IMR-90 (cell line): ENCODE measurements at regions not wholly inside any gene's neighbourhood (a gene's known extent, or its start where the extent isn't known, plus 50 kb on each side); places are given as distances from the start of the nearest gene placed in this dataset.

Source experiments
- ATAC-seq: fragments of 200-7000 bp; cut with Tn5 transposase; 2 replicates; pipeline ENCODE4 v1.9.1; 2020; ENCODE audit warnings: low read depth, mild to moderate bottlenecking, moderate library complexity
- BruUV-seq: library from RNA; stranded (reverse); fragments of 400-500 nt; replicated peaks from 2 replicates; lab custom pipeline; 2021; lab: Mats Ljungman, UMichigan
- CTCF ChIA-PET: fragments of 300-600 bp; formaldehyde crosslinking; extraction: SDS; loops from one replicate; lab custom pipeline; 2021; ENCODE audit warnings: antibody characterized with exemption; lab: Yijun Ruan, JAX
- POLR2A ChIA-PET: fragments of 300-600 bp; sonication (Branson Sonifier 250); formaldehyde crosslinking; loops from one replicate; lab custom pipeline; 2022; ENCODE audit warnings: antibody characterized with exemption; ENCODE audit not compliant: unreplicated experiment; lab: Charles Lee
- DNase-seq: peaks from one replicate; pipeline ENCODE4 v3.0.0; 2013
- H2AFZ ChIP-seq: replicated peaks from 2 replicates; pipeline ENCODE3; 2013; ENCODE audit warnings: low read length, mild to moderate bottlenecking; ENCODE audit not compliant: poor library complexity
- H2AK5ac ChIP-seq: 2 replicates; pipeline ENCODE4 v1.6.1; 2013; ENCODE audit warnings: low read depth, low read length, inconsistent platforms
- H2AK9ac ChIP-seq: replicated peaks from 2 replicates; pipeline ENCODE3; 2013; ENCODE audit warnings: mild to moderate bottlenecking, low read depth, low read length, moderate library complexity; ENCODE audit not compliant: poor library complexity
- H2BK120ac ChIP-seq: 2 replicates; pipeline ENCODE4 v1.6.1; 2013; ENCODE audit warnings: low read depth, low read length, inconsistent platforms
- H2BK15ac ChIP-seq: 3 replicates; pipeline ENCODE4 v1.6.1; 2013; ENCODE audit warnings: low read depth, low read length, inconsistent platforms
- H2BK20ac ChIP-seq: 2 replicates; pipeline ENCODE4 v1.6.1; 2013; ENCODE audit warnings: low read depth, mild to moderate bottlenecking, inconsistent platforms, low read length, moderate library complexity
- H2BK5ac ChIP-seq: 2 replicates; pipeline ENCODE4 v1.6.1; 2013; ENCODE audit warnings: mild to moderate bottlenecking, low read depth, low read length, inconsistent platforms; ENCODE audit not compliant: poor library complexity, severe bottlenecking
- H3K14ac ChIP-seq: replicated peaks from 2 replicates; pipeline ENCODE4 v1.6.1; 2013; ENCODE audit warnings: low read depth, low read length, inconsistent platforms
- H3K18ac ChIP-seq: 2 replicates; pipeline ENCODE4 v1.6.1; 2013; ENCODE audit warnings: low read depth, low read length, control low read depth
- H3K23ac ChIP-seq: 2 replicates; pipeline ENCODE4 v1.6.1; 2013; ENCODE audit warnings: low read depth, low read length, inconsistent platforms
- H3K27ac ChIP-seq: 2 replicates; pipeline ENCODE4 v1.5.1; 2013; ENCODE audit warnings: mild to moderate bottlenecking, control low read depth, low read length; ENCODE audit not compliant: insufficient read depth
- H3K27me3 ChIP-seq: 2 replicates; pipeline ENCODE4 v1.6.1; 2013; ENCODE audit warnings: low read length; ENCODE audit not compliant: control insufficient read depth, insufficient read depth
- H3K36me3 ChIP-seq: 2 replicates; pipeline ENCODE4 v1.6.1; 2013; ENCODE audit warnings: low read length, mixed read lengths; ENCODE audit not compliant: control insufficient read depth, insufficient read depth
- H3K4ac ChIP-seq: 2 replicates; pipeline ENCODE4 v1.6.1; 2013; ENCODE audit warnings: low read depth, low read length, inconsistent platforms
- H3K4me1 ChIP-seq: 2 replicates; pipeline ENCODE4 v1.6.1; 2013; ENCODE audit warnings: low read length, mixed read lengths; ENCODE audit not compliant: control insufficient read depth, insufficient read depth
- H3K4me2 ChIP-seq: 2 replicates; pipeline ENCODE4 v1.6.1; 2013; ENCODE audit warnings: low read depth, mild to moderate bottlenecking, control low read depth, low read length, moderate library complexity
- H3K4me3 ChIP-seq: 2 replicates; pipeline ENCODE4 v1.5.1; 2013; ENCODE audit warnings: low read depth, mild to moderate bottlenecking, control low read depth, low read length, moderate library complexity; ENCODE audit not compliant: insufficient read depth
- H3K56ac ChIP-seq: 2 replicates; pipeline ENCODE4 v1.6.1; 2013; ENCODE audit warnings: low read length, inconsistent platforms; ENCODE audit not compliant: insufficient read depth; ENCODE audit errors: extremely low read depth
- H3K79me1 ChIP-seq, 2 experiments: 2 replicates each; pipeline ENCODE4 v1.6.1; 2013; ENCODE audit warnings: low read length in 2 of 2, inconsistent platforms in 1 of 2, low read depth in 1 of 2
- H3K9ac ChIP-seq: 2 replicates; pipeline ENCODE4 v1.6.1; 2013; ENCODE audit warnings: low read depth, low read length, control low read depth
- H3K9me1 ChIP-seq: 2 replicates; pipeline ENCODE4 v1.6.1; 2013; ENCODE audit warnings: low read length, inconsistent platforms; ENCODE audit not compliant: insufficient read depth
- H3K9me3 ChIP-seq: 2 replicates; pipeline ENCODE4 v1.6.1; 2013; ENCODE audit warnings: low read length; ENCODE audit not compliant: control insufficient read depth, insufficient read depth
- H4K20me1 ChIP-seq: 2 replicates; pipeline ENCODE4 v1.6.1; 2013; ENCODE audit warnings: low read length, inconsistent platforms; ENCODE audit not compliant: insufficient read depth
- H4K5ac ChIP-seq: 2 replicates; pipeline ENCODE4 v1.6.1; 2013; ENCODE audit warnings: mild to moderate bottlenecking, low read depth, low read length, control low read depth
- H4K8ac ChIP-seq, 2 experiments: 2 replicates each; pipeline ENCODE4 v1.6.1; 2013; ENCODE audit warnings: low read depth in 2 of 2, low read length in 2 of 2, control low read depth in 1 of 2, inconsistent platforms in 1 of 2
- H4K91ac ChIP-seq: 2 replicates; pipeline ENCODE4 v1.6.1; 2013; ENCODE audit warnings: low read depth, low read length, inconsistent platforms; ENCODE audit not compliant: insufficient read depth
- BHLHE40 ChIP-seq: fragments of 150-350 bp; IDR thresholded peaks from 2 replicates; pipeline ENCODE4 v1.6.1; 2016; ENCODE audit warnings: mild to moderate bottlenecking, low read depth, low read length
- CEBPB ChIP-seq: IDR thresholded peaks from 2 replicates; pipeline ENCODE4 v1.6.1; 2012; ENCODE audit warnings: low read depth, low read length, improper control_type of control experiment
- CHD1 ChIP-seq: IDR thresholded peaks from 2 replicates; pipeline ENCODE4 v1.6.1; 2012; ENCODE audit warnings: low read depth, low read length, improper control_type of control experiment
- MXI1 ChIP-seq: IDR thresholded peaks from 2 replicates; pipeline ENCODE4 v1.6.1; 2012; ENCODE audit warnings: low read depth, mild to moderate bottlenecking, low read length, moderate library complexity, borderline replicate concordance
- POLR2A ChIP-seq: IDR thresholded peaks from 2 replicates; pipeline ENCODE4 v1.6.1; 2012; ENCODE audit warnings: mild to moderate bottlenecking, low read depth, low read length
- RAD21 ChIP-seq: IDR thresholded peaks from 2 replicates; pipeline ENCODE4 v1.6.1; 2012; ENCODE audit warnings: low read length, improper control_type of control experiment
- RFX5 ChIP-seq: IDR thresholded peaks from 2 replicates; pipeline ENCODE4 v1.8.0; 2012; ENCODE audit warnings: low read depth, mild to moderate bottlenecking, low read length, moderate library complexity
- SMC3 ChIP-seq: fragments of 150-350 bp; IDR thresholded peaks from 2 replicates; pipeline ENCODE4 v1.6.1; 2016; ENCODE audit warnings: low read depth, mild to moderate bottlenecking, antibody characterized with exemption, low read length, moderate library complexity
- WGBS, 2 experiments: methylation state at CpG; one replicate each; pipeline versions ENCODE4 v1.1.5 to v1.1.7; 2013; ENCODE audit warnings: missing lambda C conversion rate in 2 of 2; ENCODE audit not compliant: insufficient read length in 1 of 2; ENCODE audit errors: extremely low coverage in 2 of 2; 5-methylcytosine and 5-hydroxymethylcytosine counted together
- dilution Hi-C: fragments of 300-500 bp; cut with HindIII; formaldehyde crosslinking; loops from one replicate; pipeline ENCODE4 v1.14.3; 2018; ENCODE audit warnings: low sequenced_read_pairs; ENCODE audit not compliant: unreplicated experiment
- in situ Hi-C: fragments of 300-500 bp; cut with MboI; formaldehyde crosslinking; loops from 3 replicates; pipeline ENCODE4 v1.14.3; 2019; ENCODE audit warnings: low sequenced_read_pairs, inconsistent platforms, mixed read lengths
- intact Hi-C: fragments of 100-400 bp; cut with micrococcal nuclease; formaldehyde crosslinking; loops from 2 replicates; pipeline ENCODE4 v1.10.0; 2022
- TF ChIP-seq, protein P1 (sequence below): fragments of 150-350 bp; IDR thresholded peaks from 2 replicates; pipeline ENCODE4 v1.6.1; 2016; ENCODE audit warnings: low read depth, mild to moderate bottlenecking, low read length, moderate library complexity, borderline replicate concordance
- TF ChIP-seq, protein P2 (sequence below): fragments of 150-350 bp; IDR thresholded peaks from 2 replicates; pipeline ENCODE4 v1.6.1; 2017; ENCODE audit warnings: mild to moderate bottlenecking, antibody characterized with exemption, low read length, low read depth

DNA sequence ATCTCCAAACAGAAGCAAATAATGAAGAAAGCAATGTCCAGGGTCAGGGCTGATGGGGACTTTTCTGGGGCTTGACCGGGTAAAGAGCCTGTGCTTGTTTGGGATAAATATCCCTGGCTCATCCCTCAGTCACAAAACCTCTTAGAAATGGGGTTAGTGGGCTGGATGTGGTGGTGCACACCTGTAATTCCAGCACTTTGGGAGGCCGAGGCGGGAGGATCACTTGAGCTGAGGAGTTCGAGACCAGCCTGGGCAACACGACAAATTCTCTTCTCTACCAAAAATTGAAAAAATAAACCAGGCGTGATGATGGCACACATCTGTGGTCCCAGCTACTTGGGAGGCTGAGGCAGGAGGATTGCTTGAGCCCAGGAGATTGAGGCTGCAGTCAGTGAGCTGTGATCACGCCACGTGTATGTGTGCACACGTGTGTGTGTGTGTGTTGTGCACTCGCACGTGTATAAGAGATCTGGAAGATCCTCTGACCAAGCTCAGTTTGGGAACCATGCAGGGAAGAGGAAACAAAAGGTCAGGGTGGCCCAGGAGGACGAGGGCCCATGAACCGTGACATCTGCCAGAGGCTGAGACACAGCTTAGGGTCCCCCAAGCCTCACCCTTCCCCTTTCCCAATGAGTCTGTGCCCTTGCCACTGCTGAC, 258.6 kb downstream of the TEX36 start:
- dilution Hi-C loops, result no loop called here
- CTCF ChIA-PET, result no interaction called here

More for the DNA sequence above, 258.6 kb downstream of the TEX36 start:
- no peak overlapping the region for H3K14ac ChIP-seq
- no peak overlapping the region for H3K4ac ChIP-seq
- no peak overlapping the region for H3K18ac ChIP-seq
- in situ Hi-C loops, result no loop called here
- TF ChIP-seq, protein P1, sequence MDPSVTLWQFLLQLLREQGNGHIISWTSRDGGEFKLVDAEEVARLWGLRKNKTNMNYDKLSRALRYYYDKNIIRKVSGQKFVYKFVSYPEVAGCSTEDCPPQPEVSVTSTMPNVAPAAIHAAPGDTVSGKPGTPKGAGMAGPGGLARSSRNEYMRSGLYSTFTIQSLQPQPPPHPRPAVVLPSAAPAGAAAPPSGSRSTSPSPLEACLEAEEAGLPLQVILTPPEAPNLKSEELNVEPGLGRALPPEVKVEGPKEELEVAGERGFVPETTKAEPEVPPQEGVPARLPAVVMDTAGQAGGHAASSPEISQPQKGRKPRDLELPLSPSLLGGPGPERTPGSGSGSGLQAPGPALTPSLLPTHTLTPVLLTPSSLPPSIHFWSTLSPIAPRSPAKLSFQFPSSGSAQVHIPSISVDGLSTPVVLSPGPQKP, result no peak
- TF ChIP-seq MXI1 (no peak), SMC3 (no peak), POLR2A (no peak), RAD21 (no peak), RFX5 (no peak), BHLHE40 (no peak), CHD1 (no peak), CEBPB (no peak)
- TF ChIP-seq, protein P2, sequence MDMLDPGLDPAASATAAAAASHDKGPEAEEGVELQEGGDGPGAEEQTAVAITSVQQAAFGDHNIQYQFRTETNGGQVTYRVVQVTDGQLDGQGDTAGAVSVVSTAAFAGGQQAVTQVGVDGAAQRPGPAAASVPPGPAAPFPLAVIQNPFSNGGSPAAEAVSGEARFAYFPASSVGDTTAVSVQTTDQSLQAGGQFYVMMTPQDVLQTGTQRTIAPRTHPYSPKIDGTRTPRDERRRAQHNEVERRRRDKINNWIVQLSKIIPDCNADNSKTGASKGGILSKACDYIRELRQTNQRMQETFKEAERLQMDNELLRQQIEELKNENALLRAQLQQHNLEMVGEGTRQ, result no peak
- no peaks in the 10 kb centered on the region for H4K20me1 ChIP-seq
- no peak overlapping the region for H3K4me2 ChIP-seq
- H2BK120ac ChIP-seq, result no peak overlapping the region
- no peaks in the 10 kb centered on the region for H3K9me3 ChIP-seq
- H3K23ac ChIP-seq, result no peak overlapping the region
- no peak overlapping the region for H2AK9ac ChIP-seq
- intact Hi-C loops, result no loop called here
- no peaks in the 10 kb centered on the region for H3K79me1 ChIP-seq
- H3K9ac ChIP-seq, result no peak overlapping the region
- H2BK15ac ChIP-seq, result no peak overlapping the region
- POLR2A ChIA-PET, result no interaction called here
- ATAC-seq (no peak), DNase-seq (no peak)
- no peak overlapping the region for H2BK20ac ChIP-seq
- no peak overlapping the region for H2BK5ac ChIP-seq
- H3K27me3 ChIP-seq, result peaks cover 3% of the 10 kb centered on the region
- H3K36me3 ChIP-seq, result no peaks in the 10 kb centered on the region
- no peak overlapping the region for H4K91ac ChIP-seq
- H4K8ac ChIP-seq, result no peak overlapping the region
- no peaks in the 10 kb centered on the region for H3K4me1 ChIP-seq
- H2AK5ac ChIP-seq, result no peak overlapping the region
- H4K5ac ChIP-seq, result no peak overlapping the region
- WGBS, 2 experiments, result 37% methylated on average over 3 of the region's 13 CpGs; no CpG with 5 or more reads in 1 of the 2 experiments
- H2AFZ ChIP-seq, result no peak overlapping the region
- no TSS peak for BruUV-seq
- H3K56ac ChIP-seq, result no peak overlapping the region
- H3K4me3 ChIP-seq, result no peak overlapping the region
- no peaks in the 10 kb centered on the region for H3K9me1 ChIP-seq
- no peak overlapping the region for H3K27ac ChIP-seq
